ENCODE measurements at regions not wholly inside any gene's neighbourhood (a gene's known extent, or its start where the extent isn't known, plus 50 kb on each side); places are given as distances from the start of the nearest gene placed in this dataset.

DNA sequence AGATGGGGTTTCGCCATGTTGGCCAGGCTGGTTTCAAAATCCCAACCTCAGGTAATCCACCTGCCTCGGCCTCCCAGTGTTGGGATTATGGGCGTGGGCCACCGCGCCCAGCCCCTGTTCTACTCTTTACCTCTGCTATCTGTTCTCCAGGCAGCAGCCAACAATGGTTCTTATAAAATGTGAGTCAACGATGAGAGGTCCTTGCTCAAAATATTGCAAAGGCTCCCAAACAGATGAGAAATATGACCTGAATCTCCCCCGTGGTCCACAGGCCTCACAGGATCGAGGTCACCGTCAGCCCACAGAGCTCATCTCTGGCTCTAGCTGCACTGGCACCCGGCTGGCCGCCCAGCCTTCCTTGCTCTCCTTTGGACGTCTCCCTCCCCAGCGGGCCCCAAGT is 62.0 kb upstream of the EGFR start:
- Histone ChIP-seq H4K5ac (ENCODE audit: low read depth, low read length) (no peak overlapping the region), H3K14ac (replicated peaks; ENCODE audit: low read depth, low read length) (no peak overlapping the region), H3K9me1 (ENCODE audit: insufficient read depth, low read length) (peaks cover 11% of the 10 kb centered on the region), H3K4me2 (ENCODE audit: low read depth, low read length) (no peak overlapping the region), H2BK120ac (ENCODE audit: low read depth, low read length) (no peak overlapping the region), H3K27ac (ENCODE audit: insufficient read depth, low read length) (no peak overlapping the region), H3K27me3 (ENCODE audit: control insufficient read depth, insufficient read depth, low read length) (no peaks in the 10 kb centered on the region; the same call in 1 of the 2 replicates), H2AK9ac (replicated peaks; ENCODE audit: low read depth, low read length, poor library complexity) (no peak overlapping the region), H3K79me1 (ENCODE audit: low read depth in 1 of 2, low read length in 2 of 2) (no peaks in the 10 kb centered on the region), H3K4ac (ENCODE audit: low read depth, low read length) (no peak overlapping the region), H2AFZ (replicated peaks; ENCODE audit: low read length, poor library complexity) (no peak overlapping the region), H2BK15ac (ENCODE audit: low read depth, low read length) (no peak overlapping the region), H3K23ac (ENCODE audit: low read depth, low read length) (no peak overlapping the region), H3K18ac (ENCODE audit: low read depth, low read length) (no peak overlapping the region), H3K9me3 (ENCODE audit: control insufficient read depth, insufficient read depth, low read length) (no peaks in the 10 kb centered on the region), H2AK5ac (ENCODE audit: low read depth, low read length) (no peak overlapping the region), H3K36me3 (ENCODE audit: control insufficient read depth, insufficient read depth, low read length) (no peaks in the 10 kb centered on the region), H2BK5ac (ENCODE audit: low read depth, low read length, poor library complexity, severe bottlenecking) (no peak overlapping the region), H3K4me1 (ENCODE audit: control insufficient read depth, insufficient read depth, low read length) (no peaks in the 10 kb centered on the region), H4K91ac (ENCODE audit: insufficient read depth, low read depth, low read length) (no peak overlapping the region), H3K56ac (ENCODE audit: extremely low read depth, insufficient read depth, low read length) (no peak overlapping the region), H4K20me1 (ENCODE audit: insufficient read depth, low read length) (no peaks in the 10 kb centered on the region), H2BK20ac (ENCODE audit: low read depth, low read length) (no peak overlapping the region), H3K4me3 (ENCODE audit: insufficient read depth, low read depth, low read length) (no peak overlapping the region), H3K9ac (ENCODE audit: low read depth, low read length) (no peak overlapping the region), H4K8ac (ENCODE audit: low read depth in 2 of 2, low read length in 2 of 2) (no peak overlapping the region)
- ATAC-seq (ENCODE audit: low read depth) (no peak), DNase-seq (no peak)
- dilution Hi-C loops (cut with HindIII; ENCODE audit: low sequenced_read_pairs, unreplicated experiment): no loop called here
- TF ChIP-seq POLR2A (IDR thresholded peaks at IDR 0.05; ENCODE audit: low read depth, low read length) (no peak), NFE2L2 (IDR thresholded peaks at IDR 0.05; ENCODE audit: low read depth, low read length) (no peak), FOS (IDR thresholded peaks at IDR 0.05; ENCODE audit: low read depth, low read length) (no peak), RCOR1 (IDR thresholded peaks at IDR 0.05; ENCODE audit: insufficient replicate concordance, low read length) (no peak), SMC3 (IDR thresholded peaks at IDR 0.05; ENCODE audit: low read depth, low read length) (no peak), MAFK (IDR thresholded peaks at IDR 0.05; ENCODE audit: low read depth, low read length) (no peak), MAZ (IDR thresholded peaks at IDR 0.05; ENCODE audit: borderline replicate concordance, low read depth, low read length) (no peak), MXI1 (IDR thresholded peaks at IDR 0.05; ENCODE audit: borderline replicate concordance, low read depth, low read length) (no peak), BHLHE40 (IDR thresholded peaks at IDR 0.05; ENCODE audit: low read depth, low read length) (no peak), RFX5 (IDR thresholded peaks at IDR 0.05; ENCODE audit: low read depth, low read length) (no peak), CHD1 (IDR thresholded peaks at IDR 0.05; ENCODE audit: low read depth, low read length) (no peak), CEBPB (IDR thresholded peaks at IDR 0.05; ENCODE audit: low read depth, low read length) (no peak)
- TF ChIP-seq, protein P1, sequence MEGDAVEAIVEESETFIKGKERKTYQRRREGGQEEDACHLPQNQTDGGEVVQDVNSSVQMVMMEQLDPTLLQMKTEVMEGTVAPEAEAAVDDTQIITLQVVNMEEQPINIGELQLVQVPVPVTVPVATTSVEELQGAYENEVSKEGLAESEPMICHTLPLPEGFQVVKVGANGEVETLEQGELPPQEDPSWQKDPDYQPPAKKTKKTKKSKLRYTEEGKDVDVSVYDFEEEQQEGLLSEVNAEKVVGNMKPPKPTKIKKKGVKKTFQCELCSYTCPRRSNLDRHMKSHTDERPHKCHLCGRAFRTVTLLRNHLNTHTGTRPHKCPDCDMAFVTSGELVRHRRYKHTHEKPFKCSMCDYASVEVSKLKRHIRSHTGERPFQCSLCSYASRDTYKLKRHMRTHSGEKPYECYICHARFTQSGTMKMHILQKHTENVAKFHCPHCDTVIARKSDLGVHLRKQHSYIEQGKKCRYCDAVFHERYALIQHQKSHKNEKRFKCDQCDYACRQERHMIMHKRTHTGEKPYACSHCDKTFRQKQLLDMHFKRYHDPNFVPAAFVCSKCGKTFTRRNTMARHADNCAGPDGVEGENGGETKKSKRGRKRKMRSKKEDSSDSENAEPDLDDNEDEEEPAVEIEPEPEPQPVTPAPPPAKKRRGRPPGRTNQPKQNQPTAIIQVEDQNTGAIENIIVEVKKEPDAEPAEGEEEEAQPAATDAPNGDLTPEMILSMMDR (conservative IDR thresholded peaks at IDR 0.05; ENCODE audit: low read depth, low read length): no peak
- TF ChIP-seq, protein P2, sequence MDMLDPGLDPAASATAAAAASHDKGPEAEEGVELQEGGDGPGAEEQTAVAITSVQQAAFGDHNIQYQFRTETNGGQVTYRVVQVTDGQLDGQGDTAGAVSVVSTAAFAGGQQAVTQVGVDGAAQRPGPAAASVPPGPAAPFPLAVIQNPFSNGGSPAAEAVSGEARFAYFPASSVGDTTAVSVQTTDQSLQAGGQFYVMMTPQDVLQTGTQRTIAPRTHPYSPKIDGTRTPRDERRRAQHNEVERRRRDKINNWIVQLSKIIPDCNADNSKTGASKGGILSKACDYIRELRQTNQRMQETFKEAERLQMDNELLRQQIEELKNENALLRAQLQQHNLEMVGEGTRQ (IDR thresholded peaks at IDR 0.05; ENCODE audit: low read depth, low read length): no peak
- TF ChIP-seq, protein P3, sequence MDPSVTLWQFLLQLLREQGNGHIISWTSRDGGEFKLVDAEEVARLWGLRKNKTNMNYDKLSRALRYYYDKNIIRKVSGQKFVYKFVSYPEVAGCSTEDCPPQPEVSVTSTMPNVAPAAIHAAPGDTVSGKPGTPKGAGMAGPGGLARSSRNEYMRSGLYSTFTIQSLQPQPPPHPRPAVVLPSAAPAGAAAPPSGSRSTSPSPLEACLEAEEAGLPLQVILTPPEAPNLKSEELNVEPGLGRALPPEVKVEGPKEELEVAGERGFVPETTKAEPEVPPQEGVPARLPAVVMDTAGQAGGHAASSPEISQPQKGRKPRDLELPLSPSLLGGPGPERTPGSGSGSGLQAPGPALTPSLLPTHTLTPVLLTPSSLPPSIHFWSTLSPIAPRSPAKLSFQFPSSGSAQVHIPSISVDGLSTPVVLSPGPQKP (IDR thresholded peaks at IDR 0.05; ENCODE audit: borderline replicate concordance, low read depth, low read length): no peak
- CTCF ChIA-PET: no interaction called here
- intact Hi-C loops (cut with micrococcal nuclease): no loop called here
- no TSS peak for BruUV-seq (replicated peaks)
- in situ Hi-C loops (cut with MboI; ENCODE audit: low sequenced_read_pairs): no loop called here
- POLR2A ChIA-PET (ENCODE audit: unreplicated experiment): no interaction called here
- 96% methylated on average over 7 of the region's 13 CpGs; no CpG with 5 or more reads in 1 of the 2 experiments for WGBS, 2 experiments (ENCODE audit: extremely low coverage in 2 of 2, insufficient read length in 1 of 2)

All from IMR-90 (cell line).